ENCODE measurements at regions not wholly inside any gene's neighbourhood (a gene's known extent, or its start where the extent isn't known, plus 50 kb on each side); places are given as distances from the start of the nearest gene placed in this dataset.

GRCh38 chr15:97876281-97876675, 84.2 kb upstream of the ARRDC4 start:
- TF ChIP-seq EZH2phosphoT487 (IDR thresholded peaks at IDR 0.05; ENCODE audit: borderline replicate concordance, low read length) = no peak
- no peak for TF ChIP-seq CTCF (IDR thresholded peaks at IDR 0.05; ENCODE audit: low read depth, low read length, poor library complexity, severe bottlenecking)
- H3K27ac ChIP-seq (ENCODE audit: low read depth, low read length) = no peak overlapping the region
- no peaks in the 10 kb centered on the region for H3K9me3 ChIP-seq (ENCODE audit: control insufficient read depth, insufficient read depth, low read length)
- H3K9me2 ChIP-seq (replicated peaks; ENCODE audit: control insufficient read depth, low read length) = no peaks in the 10 kb centered on the region
- H3K36me3 ChIP-seq (ENCODE audit: control insufficient read depth, low read length) = no peaks in the 10 kb centered on the region
- no peaks in the 10 kb centered on the region for H3K4me1 ChIP-seq (ENCODE audit: control insufficient read depth, low read length)
- H4K20me1 ChIP-seq (ENCODE audit: control insufficient read depth, insufficient read depth, low read depth, low read length) = no peaks in the 10 kb centered on the region
- no peaks in the 10 kb centered on the region for H3K79me2 ChIP-seq (ENCODE audit: control insufficient read depth, low read length)
- no peaks in the 10 kb centered on the region for H3K27me3 ChIP-seq (ENCODE audit: control insufficient read depth, low read length)
- no peak overlapping the region for H3K4me2 ChIP-seq (ENCODE audit: low read length)
- H3K4me3 ChIP-seq (ENCODE audit: low read length) = no peak overlapping the region
- H3F3A ChIP-seq (ENCODE audit: control insufficient read depth, insufficient read depth) = no peaks in the 10 kb centered on the region

GRCh38 chr15:97881346-97881965, 79.0 kb upstream of the ARRDC4 start:
- Histone ChIP-seq H3K9me2 (replicated peaks; ENCODE audit: control insufficient read depth, low read length) (no peaks in the 10 kb centered on the region), H3K4me2 (ENCODE audit: low read length) (no peak overlapping the region), H3K36me3 (ENCODE audit: control insufficient read depth, low read length) (no peaks in the 10 kb centered on the region), H3K27ac (ENCODE audit: low read depth, low read length) (no peak overlapping the region), H3K4me1 (ENCODE audit: control insufficient read depth, low read length) (no peaks in the 10 kb centered on the region), H3F3A (ENCODE audit: control insufficient read depth, insufficient read depth) (no peaks in the 10 kb centered on the region), H3K79me2 (ENCODE audit: control insufficient read depth, low read length) (no peaks in the 10 kb centered on the region), H3K27me3 (ENCODE audit: control insufficient read depth, low read length) (peaks cover 3% of the 10 kb centered on the region; the same call in 1 of the 2 replicates), H3K9me3 (ENCODE audit: control insufficient read depth, insufficient read depth, low read length) (no peaks in the 10 kb centered on the region), H4K20me1 (ENCODE audit: control insufficient read depth, insufficient read depth, low read depth, low read length) (no peaks in the 10 kb centered on the region), H3K4me3 (ENCODE audit: low read length) (no peak overlapping the region)
- no peak for TF ChIP-seq EZH2phosphoT487 (IDR thresholded peaks at IDR 0.05; ENCODE audit: borderline replicate concordance, low read length)
- no peak for TF ChIP-seq CTCF (IDR thresholded peaks at IDR 0.05; ENCODE audit: low read depth, low read length, poor library complexity, severe bottlenecking)

GRCh38 chr15:97884513-97885131, 75.9 kb upstream of the ARRDC4 start:
- Histone ChIP-seq H3K27me3 (ENCODE audit: control insufficient read depth, low read length) (peaks cover 3% of the 10 kb centered on the region; the same call in 1 of the 2 replicates), H3K9me3 (ENCODE audit: control insufficient read depth, insufficient read depth, low read length) (no peaks in the 10 kb centered on the region), H3F3A (ENCODE audit: control insufficient read depth, insufficient read depth) (no peaks in the 10 kb centered on the region), H4K20me1 (ENCODE audit: control insufficient read depth, insufficient read depth, low read depth, low read length) (no peaks in the 10 kb centered on the region), H3K4me2 (ENCODE audit: low read length) (no peak overlapping the region), H3K79me2 (ENCODE audit: control insufficient read depth, low read length) (no peaks in the 10 kb centered on the region), H3K9me2 (replicated peaks; ENCODE audit: control insufficient read depth, low read length) (no peaks in the 10 kb centered on the region), H3K4me1 (ENCODE audit: control insufficient read depth, low read length) (no peaks in the 10 kb centered on the region), H3K36me3 (ENCODE audit: control insufficient read depth, low read length) (no peaks in the 10 kb centered on the region), H3K4me3 (ENCODE audit: low read length) (no peak overlapping the region), H3K27ac (ENCODE audit: low read depth, low read length) (no peak overlapping the region)
- no peak for TF ChIP-seq EZH2phosphoT487 (IDR thresholded peaks at IDR 0.05; ENCODE audit: borderline replicate concordance, low read length)
- no peak for TF ChIP-seq CTCF (IDR thresholded peaks at IDR 0.05; ENCODE audit: low read depth, low read length, poor library complexity, severe bottlenecking)
